Gastroesophageal sphincter (tissue), 3 donors: ENCODE measurements at regions not wholly inside any gene's neighbourhood (a gene's known extent, or its start where the extent isn't known, plus 50 kb on each side); places are given as distances from the start of the nearest gene placed in this dataset.

Experiments used
- EP300 ChIP-seq: sonication (generic); formaldehyde crosslinking; IDR thresholded peaks from one replicate; pipeline ENCODE4 v1.6.1; 2017; ENCODE audit warnings: antibody characterized with exemption, mild to moderate bottlenecking
- POLR2A ChIP-seq, 2 donors: fragments of 450-650 bp; IDR thresholded peaks; one replicate each; pipeline ENCODE4 v1.6.1; 2017; ENCODE audit warnings: antibody characterized with exemption in 2 of 2, mild to moderate bottlenecking in 2 of 2, moderate library complexity in 1 of 2
- TF ChIP-seq, protein P1 (sequence below), 4 experiments: fragments of 200-600 bp in 2 of 4; fragments of 450-650 bp in 2 of 4; sonication (generic) in 1 of 4; IDR thresholded peaks; one replicate each; pipeline ENCODE4 v1.5.1; 2017 to 2019; ENCODE audit warnings: antibody characterized with exemption in 4 of 4, mild to moderate bottlenecking in 2 of 4, moderate library complexity in 2 of 4

- no peak for TF ChIP-seq POLR2A (IDR thresholded peaks at IDR 0.05)
- TF ChIP-seq, protein P1, sequence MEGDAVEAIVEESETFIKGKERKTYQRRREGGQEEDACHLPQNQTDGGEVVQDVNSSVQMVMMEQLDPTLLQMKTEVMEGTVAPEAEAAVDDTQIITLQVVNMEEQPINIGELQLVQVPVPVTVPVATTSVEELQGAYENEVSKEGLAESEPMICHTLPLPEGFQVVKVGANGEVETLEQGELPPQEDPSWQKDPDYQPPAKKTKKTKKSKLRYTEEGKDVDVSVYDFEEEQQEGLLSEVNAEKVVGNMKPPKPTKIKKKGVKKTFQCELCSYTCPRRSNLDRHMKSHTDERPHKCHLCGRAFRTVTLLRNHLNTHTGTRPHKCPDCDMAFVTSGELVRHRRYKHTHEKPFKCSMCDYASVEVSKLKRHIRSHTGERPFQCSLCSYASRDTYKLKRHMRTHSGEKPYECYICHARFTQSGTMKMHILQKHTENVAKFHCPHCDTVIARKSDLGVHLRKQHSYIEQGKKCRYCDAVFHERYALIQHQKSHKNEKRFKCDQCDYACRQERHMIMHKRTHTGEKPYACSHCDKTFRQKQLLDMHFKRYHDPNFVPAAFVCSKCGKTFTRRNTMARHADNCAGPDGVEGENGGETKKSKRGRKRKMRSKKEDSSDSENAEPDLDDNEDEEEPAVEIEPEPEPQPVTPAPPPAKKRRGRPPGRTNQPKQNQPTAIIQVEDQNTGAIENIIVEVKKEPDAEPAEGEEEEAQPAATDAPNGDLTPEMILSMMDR (IDR thresholded peaks at IDR 0.05) = no peak
- TF ChIP-seq EP300 = no peak
These were observed 53.9 kb upstream of the C9orf72 start for GRCh38 chr9:27627188-27627564.
